GM19468 (cell line): ENCODE measurements at regions not wholly inside any gene's neighbourhood (a gene's known extent, or its start where the extent isn't known, plus 50 kb on each side); places are given as distances from the start of the nearest gene placed in this dataset.
"Not testable (repeated sequence)": the region's sequence is repeated elsewhere in the genome, so short reads cannot be mapped to it uniquely, and the experiment has no call there.

Experiments used
- ATAC-seq: cut with Tn5 transposase; IDR thresholded peaks from one replicate; pipeline ENCODE4 v1.9.1; 2021; ENCODE audit warnings: mild to moderate bottlenecking, moderate library complexity, moderate number of reproducible peaks; ENCODE audit not compliant: unreplicated experiment; ENCODE audit errors: extremely low read depth

DNA sequence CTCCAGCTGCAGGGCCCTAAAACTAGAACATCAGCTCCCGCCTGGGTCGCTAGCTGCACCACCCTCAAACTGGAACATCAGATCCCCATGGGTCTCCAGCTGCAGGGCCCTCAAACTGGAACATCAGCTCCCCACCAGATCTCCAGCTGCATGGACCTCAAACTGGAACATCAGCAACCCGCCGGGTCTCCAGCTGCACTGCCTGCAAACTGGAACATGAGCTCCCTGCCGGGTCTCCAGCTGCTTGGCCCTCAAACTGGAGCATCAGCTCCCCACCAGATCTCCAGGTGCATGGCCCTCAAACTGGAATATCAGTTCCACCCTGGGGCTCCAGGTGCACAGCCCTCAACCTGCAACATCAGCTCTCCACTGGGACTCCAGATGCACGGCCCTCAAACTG lies 82.7 kb downstream of the TFRC start:
- ATAC-seq: not testable (repeated sequence)

DNA sequence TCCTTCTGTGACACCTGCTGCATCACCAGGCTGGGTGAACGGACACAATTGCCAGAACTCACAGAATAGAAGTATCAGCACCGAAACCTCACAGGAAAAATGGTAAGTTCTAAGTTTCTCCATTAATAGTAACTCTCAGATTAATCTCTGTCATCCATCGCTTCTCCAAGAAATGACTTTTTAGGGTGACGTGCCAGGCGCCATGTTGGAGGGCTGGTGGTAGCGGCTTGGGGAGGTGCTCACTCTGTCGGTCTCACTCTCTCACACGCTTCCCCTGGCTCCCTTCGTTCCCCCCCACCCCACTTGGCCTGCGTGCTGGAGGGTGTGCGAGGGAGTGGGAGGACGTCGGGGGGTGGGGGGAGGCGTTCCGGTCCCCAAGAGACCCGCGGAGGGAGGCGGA lies 85.6 kb downstream of the TFRC start:
- ATAC-seq: not testable (repeated sequence)

DNA sequence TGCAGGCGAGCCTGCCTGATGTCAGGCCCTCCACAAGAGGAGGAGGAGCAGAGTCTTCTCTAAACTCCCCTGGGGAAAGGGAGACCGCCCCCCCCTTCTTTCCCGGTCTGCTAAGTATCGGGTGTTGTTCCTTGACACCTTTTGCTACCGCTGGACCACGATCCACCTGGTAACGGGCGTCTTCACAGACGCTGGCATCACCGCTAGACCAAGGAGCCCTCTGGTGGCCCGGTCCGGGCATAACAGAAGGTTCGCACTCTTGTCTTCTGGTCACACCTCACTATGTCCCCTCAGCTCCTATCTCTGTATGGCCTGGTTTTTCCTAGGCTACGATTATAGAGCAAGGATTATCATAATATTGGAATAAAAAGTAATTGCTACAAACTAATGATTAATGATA lies 86.0 kb upstream of the TNK2 start:
- not testable (repeated sequence) for ATAC-seq

DNA sequence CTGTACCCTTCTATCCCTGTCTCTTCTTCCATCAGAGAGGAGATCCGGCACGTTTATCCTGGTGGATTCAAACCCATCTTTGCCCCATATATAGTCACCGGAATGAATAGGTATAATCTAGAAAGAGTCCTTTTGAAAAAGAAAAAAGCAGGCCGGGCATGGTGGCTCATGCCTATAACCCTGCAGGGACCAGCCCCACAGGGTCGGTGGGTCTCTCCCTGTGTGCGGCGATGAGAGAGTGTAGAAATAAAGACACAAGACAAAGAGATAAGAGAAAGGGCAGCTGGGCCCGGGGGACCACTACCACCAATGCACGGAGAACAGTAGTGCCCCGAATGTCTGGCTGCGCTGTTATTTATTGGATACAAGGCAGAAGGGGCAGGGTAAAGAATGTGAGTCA lies 85.3 kb upstream of the TNK2 start:
- ATAC-seq: not testable (repeated sequence)

DNA sequence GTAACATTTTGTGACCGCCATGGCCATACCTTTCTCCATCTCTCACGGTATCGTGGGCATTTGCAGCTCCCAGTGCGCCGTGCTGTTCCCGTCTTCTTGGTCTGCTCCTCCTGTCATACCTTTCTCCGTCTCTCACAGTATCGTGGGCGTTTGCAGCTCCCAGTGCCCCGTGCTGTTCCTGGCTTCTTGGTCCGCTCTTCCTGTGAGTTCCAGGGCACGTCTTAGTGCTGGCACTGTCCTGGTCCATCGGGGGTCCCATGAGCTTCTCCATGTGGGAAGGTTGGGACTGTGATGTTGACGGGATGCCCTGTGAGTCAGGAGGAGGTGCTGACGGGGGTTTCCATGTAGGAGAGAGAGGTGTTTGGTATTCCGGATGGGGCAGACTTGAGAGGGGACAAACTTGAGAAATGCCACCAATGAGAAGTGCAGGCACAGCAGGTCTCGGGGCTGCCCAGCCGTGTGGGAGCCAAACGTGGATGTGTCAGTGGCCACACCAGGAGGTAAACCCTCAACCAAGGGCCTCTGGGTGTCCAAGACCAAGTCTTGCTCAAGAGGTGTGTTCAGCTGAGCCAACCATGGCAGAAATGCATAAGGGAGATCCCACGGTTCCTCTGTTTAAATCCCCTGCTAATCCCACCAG lies 84.7 kb upstream of the TNK2 start:
- not testable (repeated sequence) for ATAC-seq

DNA sequence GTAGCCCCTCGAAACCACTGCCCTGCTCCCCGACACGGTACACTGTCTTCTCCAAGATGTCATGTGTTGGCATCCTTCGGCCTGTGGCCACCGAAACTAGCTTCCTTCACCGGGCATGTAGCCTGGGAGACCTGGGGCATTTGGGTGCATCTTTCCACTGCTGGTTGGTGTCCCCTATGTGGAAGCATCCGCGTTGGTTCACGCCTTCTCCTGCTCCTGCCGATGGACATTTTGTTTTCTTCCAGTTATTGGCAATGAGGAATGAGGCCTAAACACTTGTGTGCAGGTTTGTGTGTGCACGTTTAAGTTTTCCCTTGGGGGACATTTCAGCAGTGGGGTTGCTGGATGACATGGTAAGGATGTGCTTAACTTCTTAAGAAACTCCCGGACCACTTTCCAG lies 83.6 kb upstream of the TNK2 start:
- ATAC-seq: not testable (repeated sequence)

DNA sequence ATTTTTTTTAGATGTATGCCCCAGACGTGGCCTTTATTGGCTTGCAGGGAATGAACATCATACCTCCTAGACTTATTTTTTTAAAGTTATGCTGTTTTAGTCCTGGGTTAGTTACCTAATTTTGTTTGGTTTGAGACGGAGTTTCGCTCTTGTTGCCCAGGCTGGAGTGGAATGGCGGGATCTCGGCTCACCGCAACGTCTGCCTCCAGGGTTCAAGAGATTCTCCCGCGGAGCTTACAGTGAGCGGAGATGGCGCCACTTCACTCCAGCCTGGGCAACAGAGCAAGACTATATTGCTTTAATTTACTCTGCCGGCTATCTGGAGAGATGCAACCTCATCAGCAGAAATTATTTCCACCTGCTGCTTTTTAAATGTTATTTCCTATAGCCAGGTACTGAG lies 82.9 kb upstream of the TNK2 start:
- not testable (repeated sequence) for ATAC-seq

DNA sequence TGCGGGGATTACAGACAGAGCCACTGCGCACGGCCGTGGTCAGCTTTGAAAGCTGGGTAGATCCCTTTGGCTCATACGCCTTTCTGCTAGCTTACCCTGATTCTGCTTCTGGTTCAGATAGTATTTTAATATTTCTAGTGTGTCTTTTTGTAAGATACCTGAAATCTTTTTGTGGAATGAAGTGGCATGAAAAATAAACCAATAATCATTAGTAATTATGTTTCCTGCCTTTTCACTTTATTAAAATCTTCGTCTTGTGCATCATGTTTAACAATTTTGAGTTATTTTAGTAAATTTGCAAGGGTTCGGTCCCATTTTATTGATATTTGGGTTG lies 82.5 kb upstream of the TNK2 start:
- not testable (repeated sequence) for ATAC-seq

DNA sequence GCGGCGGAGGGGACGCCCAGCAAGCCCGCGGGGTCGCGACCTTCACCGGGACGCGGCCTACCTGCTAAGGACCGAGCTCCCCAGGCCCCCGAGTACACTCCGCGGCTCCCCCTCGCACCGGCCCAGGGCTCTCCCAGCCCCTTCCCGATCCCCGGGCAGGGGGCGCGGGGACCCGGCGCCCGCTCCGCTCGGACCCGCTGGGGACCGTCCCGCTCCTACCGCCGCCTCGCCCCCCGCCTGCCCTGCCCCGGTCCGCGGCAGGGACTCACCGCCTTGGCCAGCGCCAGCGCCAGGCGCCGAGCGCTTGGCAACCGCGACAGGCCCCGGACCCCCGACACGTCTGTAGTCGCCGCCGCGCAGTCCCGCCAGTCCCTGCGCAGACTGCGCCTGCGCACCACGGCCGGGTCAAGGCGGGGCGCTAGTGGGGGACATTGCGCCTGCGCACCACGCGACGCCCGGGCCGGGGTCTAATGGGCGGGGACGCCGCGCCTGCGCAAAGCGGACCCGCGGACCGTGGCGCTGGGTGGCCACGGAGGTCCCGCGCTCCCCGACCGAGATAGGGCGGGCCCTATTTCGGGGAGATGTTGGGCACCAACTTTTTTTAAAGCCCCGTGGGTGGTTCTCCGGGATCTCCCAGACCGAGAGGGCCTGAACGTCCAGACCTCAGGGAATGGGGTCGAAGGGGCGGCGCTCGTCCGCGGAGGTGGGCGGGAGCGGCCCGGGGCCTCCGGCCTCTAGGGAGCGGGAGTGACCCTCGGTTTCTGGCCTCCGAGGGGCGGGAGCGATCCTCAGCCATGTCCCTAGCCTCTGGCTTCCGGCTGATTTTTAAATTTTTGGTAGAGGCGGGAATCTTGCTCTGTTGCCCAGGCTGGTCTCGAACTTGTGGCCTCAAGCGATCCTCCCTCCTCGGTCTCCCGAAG lies 81.8 kb upstream of the TNK2 start:
- peak; percentile 69 for ATAC-seq

DNA sequence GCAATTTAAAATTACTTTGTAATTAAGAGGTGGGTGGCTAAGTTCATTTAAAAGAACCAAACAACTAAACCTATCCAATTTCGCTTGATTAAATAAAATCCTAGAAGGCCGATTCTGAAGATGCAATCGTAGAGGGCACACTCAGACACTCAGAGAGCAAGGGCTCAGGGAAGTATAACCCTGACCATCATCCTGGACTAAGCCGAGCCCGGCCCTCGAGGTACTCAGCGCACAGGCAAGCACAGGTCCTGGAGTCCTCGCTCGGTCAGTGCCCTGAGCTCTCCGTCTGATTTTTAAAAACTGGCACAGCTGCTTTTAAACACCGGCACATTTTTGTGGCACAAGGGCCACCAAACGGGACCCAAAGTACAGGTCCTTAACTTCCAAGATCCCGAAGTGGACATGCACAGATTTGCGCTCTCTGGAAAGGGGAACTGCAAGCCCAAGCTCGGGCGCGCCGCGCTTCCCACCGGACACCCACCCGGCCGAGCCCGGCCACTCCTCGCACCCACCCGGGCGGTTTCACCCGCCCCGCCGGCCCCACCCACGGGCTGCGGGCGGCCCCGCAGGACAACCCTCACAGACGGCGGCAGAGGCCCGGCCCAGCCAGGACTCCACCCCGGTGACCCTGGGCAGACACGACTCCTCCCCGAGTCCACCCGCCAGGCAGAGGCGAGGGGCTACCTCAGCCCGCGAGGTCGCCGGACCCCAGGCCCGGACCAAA lies 81.0 kb upstream of the TNK2 start:
- ATAC-seq: not testable (repeated sequence)

DNA sequence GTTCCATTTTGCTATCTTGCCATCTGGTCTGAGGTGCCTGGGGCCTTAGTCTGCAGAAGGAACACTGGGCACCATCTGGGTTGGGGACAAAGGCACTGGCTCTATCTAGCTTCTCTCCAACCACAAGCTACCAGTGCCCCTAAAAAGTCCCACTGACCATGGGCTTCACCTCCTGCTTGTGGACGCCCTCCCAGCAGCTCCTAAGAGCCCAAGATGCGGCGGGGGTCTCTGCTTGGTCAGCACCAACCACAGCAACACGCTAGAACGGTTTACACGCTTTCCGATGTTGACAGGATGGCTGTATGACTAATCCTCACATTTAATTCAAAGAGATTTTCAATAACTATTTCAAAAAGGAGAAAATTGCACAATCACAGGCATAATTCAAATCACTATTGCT lies 80.4 kb upstream of the TNK2 start:
- ATAC-seq: not testable (repeated sequence)

DNA sequence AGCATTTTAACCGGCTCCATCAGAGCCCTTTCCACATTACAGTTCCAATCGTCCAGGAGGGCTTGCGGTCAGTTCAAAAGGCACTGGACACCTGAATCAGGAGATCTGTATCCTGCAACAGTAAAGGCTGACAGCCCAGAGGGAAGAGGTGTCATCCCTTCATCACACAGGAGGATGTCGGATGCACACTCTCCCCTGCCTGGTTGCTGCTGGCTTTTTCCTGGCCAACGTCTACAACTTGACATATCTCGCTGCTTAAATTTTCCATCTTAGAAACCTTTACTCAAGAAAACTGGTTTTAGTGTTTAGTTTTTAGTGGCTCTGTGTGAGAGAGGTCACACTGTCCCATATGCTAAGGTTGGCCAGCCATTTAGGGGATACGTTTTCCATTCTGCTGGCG lies 78.7 kb upstream of the TNK2 start:
- not testable (repeated sequence) for ATAC-seq

DNA sequence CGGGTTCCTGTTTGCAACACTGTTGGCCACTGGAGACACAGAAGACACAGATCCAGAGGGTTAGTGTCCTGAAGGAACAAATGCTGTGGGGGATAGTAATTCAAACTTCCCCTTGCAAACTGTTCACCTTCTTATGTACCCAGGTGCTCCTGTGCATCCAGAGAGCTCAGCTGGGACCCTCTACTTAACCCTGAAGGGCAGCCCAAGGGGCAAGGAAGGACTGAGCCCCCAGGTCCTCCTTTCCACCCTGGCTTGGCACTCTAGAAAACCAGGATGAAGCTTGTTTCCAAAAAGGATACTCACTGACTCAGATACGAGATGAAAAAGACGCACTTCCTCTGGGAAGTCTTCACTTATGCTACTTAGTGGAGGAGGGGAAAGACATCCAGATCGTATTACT lies 78.2 kb upstream of the TNK2 start:
- not testable (repeated sequence) for ATAC-seq

DNA sequence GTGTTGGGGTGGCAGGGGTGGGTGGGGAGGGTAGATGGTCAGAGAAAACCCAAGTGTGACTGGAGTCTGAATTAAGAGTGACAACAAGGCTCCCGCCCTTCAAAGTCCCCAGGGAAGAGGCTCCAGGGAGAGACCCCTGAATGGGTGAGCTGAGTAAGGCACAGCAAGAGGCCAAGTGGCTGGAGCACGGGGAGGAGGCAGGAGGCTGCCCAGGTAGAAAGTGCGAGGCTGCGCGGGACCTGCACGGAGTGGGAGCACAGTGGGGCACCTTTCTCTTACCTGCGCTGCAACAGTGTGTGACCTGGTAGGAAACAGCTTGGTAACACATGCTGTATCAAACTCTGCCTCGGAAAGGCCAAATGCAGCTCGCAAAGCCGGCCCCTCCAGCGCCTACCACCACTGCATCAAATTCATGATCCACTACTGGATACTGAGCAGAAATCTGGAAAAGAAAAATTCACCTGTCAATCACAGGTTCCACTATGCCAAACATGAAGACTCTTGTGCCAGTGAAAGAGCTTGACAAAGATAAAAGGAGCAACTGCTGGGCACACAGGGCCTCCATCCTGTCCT lies 77.1 kb upstream of the TNK2 start:
- not testable (repeated sequence) for ATAC-seq

DNA sequence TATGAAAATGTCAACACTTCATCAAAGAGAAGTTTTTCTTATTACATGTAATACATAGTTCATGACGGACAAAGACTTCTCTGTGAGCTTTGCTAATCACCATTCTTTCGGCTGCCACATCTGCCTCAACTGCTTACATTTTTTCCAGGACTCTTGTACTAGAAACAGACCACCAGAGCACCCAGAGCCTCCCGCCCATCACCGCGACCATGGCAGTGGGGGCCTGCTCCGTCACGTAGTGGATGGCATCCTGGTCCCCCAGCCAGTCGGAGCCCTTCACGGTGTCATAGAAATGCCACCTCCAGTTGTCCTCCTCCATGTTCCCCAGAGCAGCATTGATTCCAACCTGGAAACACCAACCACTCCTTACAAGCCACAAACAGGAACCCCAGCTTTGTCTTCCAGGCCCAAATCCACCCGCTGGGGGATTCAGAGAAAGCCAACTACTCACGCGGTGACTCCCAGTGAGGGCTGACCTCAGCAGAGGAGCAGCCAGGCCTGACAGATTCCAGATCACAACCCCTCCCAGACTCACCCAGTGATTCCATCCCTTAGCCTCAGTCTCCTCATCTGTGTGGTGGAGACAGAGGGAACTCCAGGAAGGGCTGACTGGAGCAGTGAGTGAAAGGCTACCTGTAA lies 76.2 kb upstream of the TNK2 start:
- ATAC-seq: not testable (repeated sequence)

DNA sequence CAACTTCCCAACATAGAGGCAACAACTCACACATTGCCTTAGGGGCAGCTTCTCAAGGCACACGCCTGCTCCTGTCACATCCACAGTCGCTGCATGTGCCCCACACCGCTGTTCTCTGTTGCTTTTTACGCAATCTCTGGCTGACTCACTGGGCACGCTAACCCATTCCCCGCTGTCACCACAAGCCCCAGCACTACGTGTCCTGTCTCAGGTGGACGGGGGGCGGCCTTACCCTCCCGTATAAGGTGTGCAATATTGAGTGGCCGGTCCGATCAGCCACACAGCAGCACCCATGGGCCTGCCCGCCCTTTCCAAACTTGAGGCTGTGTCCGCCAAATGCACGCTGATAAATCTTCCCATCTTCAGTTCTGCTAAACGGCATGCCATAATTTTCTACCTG lies 75.5 kb upstream of the TNK2 start:
- not testable (repeated sequence) for ATAC-seq

DNA sequence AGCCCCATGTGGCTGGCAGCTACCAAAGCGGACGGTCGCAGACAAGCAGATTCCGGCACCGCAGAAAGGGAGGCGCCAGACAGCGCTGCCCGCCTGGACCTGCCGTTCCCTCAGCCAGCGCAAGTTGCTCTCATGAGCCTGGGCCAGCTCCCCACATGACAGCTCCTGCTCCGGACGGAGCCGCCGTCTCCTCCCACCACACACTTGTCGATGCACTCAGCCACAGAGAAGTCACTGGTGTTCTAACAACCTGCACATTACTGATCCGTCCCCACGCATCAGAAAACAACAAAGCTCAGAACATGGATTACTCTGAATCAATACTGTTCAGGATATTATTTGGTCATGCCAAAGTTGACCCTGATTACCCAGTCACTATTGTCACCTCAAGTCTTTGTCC lies 74.4 kb upstream of the TNK2 start:
- not testable (repeated sequence) for ATAC-seq

DNA sequence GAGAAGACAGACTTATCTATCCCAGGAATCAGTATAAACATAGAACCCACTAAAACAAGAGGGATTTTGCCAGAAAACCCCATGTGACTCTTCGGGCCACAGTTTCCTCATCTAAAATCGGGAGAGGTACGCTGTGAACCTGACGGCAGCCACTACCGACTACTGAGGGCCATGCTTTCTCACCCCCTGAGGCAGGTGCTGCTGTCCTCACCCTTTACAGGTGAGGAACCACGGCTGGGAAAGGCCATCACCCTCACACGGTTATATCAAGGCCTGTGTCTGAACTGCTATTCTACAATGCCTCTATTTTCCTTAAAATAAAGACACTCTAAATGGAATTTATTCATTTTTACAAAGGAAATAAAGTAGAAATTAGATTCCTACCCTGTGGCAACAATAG lies 73.4 kb upstream of the TNK2 start:
- not testable (repeated sequence) for ATAC-seq

DNA sequence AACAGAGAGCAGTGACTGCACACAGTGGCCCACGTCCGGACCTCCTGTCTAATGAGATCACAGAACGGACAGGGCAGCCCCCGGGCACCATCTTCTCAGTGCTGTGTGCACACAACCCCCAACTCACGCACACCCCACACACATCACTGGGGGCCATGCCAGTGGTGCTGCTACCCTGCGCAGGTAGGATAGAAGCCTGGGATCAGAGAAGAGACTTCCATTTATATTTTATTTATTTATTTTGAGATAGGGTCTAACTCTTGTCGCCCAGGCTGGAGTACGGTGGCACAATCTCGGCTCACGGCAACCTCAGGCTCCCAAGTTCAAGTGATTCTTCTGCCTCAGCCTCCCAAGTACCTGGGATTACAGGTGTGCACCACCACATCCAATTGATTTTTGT lies 71.5 kb upstream of the TNK2 start:
- not testable (repeated sequence) for ATAC-seq

DNA sequence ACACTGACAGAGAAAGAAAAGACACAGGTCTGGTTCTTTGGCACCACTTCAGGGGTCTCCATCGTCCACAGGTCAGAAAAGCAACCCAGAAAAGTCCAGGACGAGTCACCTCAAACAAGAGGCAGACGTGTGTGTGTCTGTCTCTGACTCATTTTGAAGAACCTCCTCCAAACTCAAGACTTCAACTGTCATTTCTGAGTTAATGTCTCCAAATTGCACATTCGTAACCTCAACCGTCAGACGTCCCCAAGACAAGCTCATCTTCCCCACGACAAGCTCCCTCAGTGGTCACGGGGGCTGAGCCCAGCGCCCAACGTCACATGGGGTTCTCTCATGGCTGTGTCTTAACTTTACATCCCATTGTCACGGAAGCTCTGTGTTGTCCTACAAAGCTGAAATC lies 70.2 kb upstream of the TNK2 start:
- ATAC-seq: not testable (repeated sequence)
